Keratinocyte (primary cell): ENCODE measurements at regions not wholly inside any gene's neighbourhood (a gene's known extent, or its start where the extent isn't known, plus 50 kb on each side); places are given as distances from the start of the nearest gene placed in this dataset.

Source experiments
- EZH2 ChIP-seq: IDR thresholded peaks from one replicate; pipeline ENCODE4 v1.6.1; 2012; ENCODE audit warnings: inconsistent platforms, mild to moderate bottlenecking, low read length, moderate library complexity
- TF ChIP-seq, protein P1 (sequence below), 3 experiments: IDR thresholded peaks in 1 of 3; conservative IDR thresholded peaks in 1 of 3; optimal IDR thresholded peaks in 1 of 3; 2 replicates in 2 of 3; 3 replicates in 1 of 3; pipeline versions ENCODE3 to v1.5.1; 2011; ENCODE audit warnings: low read length in 3 of 3, mild to moderate bottlenecking in 3 of 3, moderate library complexity in 2 of 3, control low read depth in 1 of 3, inconsistent platforms in 1 of 3; ENCODE audit not compliant: insufficient read depth in 2 of 3; ENCODE audit errors: extremely low read depth in 1 of 3

DNA sequence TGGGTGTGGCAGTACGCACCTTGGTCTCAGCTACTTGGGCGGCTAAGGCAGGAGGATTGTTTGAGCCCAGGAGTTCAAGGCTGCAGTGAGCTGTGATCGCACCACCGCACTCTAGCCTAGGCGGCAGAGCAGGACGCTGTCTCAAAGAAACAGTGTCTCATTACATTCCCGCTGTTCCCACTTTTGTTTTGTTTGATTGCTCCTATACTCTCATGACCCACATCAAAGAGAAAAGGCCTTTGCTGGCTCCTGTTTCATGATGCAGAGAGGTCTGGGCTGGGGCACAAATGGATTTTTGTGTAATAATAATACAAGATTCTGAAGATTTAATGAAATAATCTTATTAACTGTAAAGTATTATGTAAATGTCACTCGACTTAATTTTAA, 85.7 kb downstream of the LACC1 start:
- TF ChIP-seq, protein P1, sequence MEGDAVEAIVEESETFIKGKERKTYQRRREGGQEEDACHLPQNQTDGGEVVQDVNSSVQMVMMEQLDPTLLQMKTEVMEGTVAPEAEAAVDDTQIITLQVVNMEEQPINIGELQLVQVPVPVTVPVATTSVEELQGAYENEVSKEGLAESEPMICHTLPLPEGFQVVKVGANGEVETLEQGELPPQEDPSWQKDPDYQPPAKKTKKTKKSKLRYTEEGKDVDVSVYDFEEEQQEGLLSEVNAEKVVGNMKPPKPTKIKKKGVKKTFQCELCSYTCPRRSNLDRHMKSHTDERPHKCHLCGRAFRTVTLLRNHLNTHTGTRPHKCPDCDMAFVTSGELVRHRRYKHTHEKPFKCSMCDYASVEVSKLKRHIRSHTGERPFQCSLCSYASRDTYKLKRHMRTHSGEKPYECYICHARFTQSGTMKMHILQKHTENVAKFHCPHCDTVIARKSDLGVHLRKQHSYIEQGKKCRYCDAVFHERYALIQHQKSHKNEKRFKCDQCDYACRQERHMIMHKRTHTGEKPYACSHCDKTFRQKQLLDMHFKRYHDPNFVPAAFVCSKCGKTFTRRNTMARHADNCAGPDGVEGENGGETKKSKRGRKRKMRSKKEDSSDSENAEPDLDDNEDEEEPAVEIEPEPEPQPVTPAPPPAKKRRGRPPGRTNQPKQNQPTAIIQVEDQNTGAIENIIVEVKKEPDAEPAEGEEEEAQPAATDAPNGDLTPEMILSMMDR (optimal IDR thresholded peaks at IDR 0.05 in 1 of 3, IDR thresholded peaks at IDR 0.05 in 1 of 3, conservative IDR thresholded peaks at IDR 0.05 in 1 of 3; ENCODE audit: extremely low read depth in 1 of 3, insufficient read depth in 2 of 3, low read length in 3 of 3) = no peak
- no peak for TF ChIP-seq EZH2
